Mucosa of rectum (tissue), 2 donors: ENCODE measurements at regions not wholly inside any gene's neighbourhood (a gene's known extent, or its start where the extent isn't known, plus 50 kb on each side); places are given as distances from the start of the nearest gene placed in this dataset.

Source experiments
- H3K27ac ChIP-seq, 2 donors: one replicate each; pipeline ENCODE4 v1.7.0; 2013; ENCODE audit warnings: inconsistent platforms in 2 of 2, low read depth in 2 of 2, low read length in 2 of 2
- H3K27me3 ChIP-seq, 2 donors: one replicate each; pipeline ENCODE4 v1.7.0; 2013; ENCODE audit warnings: low read length in 2 of 2; ENCODE audit not compliant: control insufficient read depth in 2 of 2, insufficient read depth in 2 of 2
- H3K36me3 ChIP-seq, 2 donors: one replicate each; pipeline ENCODE4 v1.7.0; 2013; ENCODE audit warnings: low read length in 2 of 2; ENCODE audit not compliant: control insufficient read depth in 2 of 2, insufficient read depth in 2 of 2
- H3K4me1 ChIP-seq, 2 donors: one replicate each; pipeline ENCODE4 v1.7.0; 2013; ENCODE audit warnings: low read length in 2 of 2, mild to moderate bottlenecking in 1 of 2; ENCODE audit not compliant: control insufficient read depth in 2 of 2, insufficient read depth in 2 of 2
- H3K4me3 ChIP-seq, 2 donors: one replicate each; pipeline ENCODE4 v1.7.0; 2013; ENCODE audit warnings: low read length in 2 of 2
- H3K9ac ChIP-seq, 2 donors: one replicate each; pipeline ENCODE4 v1.7.0; 2013; ENCODE audit warnings: low read length in 2 of 2, low read depth in 1 of 2, mild to moderate bottlenecking in 1 of 2
- H3K9me3 ChIP-seq, 2 donors: one replicate each; pipeline ENCODE4 v1.7.0; 2013; ENCODE audit warnings: low read length in 2 of 2; ENCODE audit not compliant: control insufficient read depth in 2 of 2
- donor health status: healthy.
- donor health status: Normal muscosa, but diverticular disease.

DNA sequence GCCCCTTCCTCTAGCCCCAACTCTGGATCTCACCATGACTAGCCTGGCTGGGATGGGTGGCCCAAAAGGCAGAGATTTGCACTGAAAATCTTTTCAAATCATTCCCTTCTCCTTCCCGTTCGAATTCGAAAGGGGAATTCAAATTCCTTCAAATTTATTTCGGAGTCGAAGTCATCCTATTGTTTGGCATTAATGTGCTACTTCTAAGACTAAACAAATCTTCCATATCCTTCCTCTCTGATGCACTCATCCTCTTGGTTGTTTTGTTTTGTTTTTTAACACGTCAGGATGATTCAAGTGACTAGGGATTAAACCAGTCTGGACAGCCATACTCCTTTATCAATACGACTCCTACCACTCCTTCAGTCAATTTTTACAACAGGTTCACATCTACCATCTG, 95.5 kb upstream of the SGIP1 start:
- Histone ChIP-seq H3K36me3 (no peaks in the 10 kb centered on the region), H3K27me3 (no peaks in the 10 kb centered on the region), H3K27ac (peak overlapping the region; percentile 13), H3K9me3 (no peaks in the 10 kb centered on the region), H3K4me1 (no peaks in the 10 kb centered on the region), H3K9ac (no peak overlapping the region), H3K4me3 (no peak overlapping the region)

GRCh38 chr1:66439031-66439740, 94.8 kb upstream of the SGIP1 start:
- Histone ChIP-seq H3K27me3 (no peaks in the 10 kb centered on the region), H3K4me3 (no peak overlapping the region), H3K36me3 (no peaks in the 10 kb centered on the region), H3K9ac (no peak overlapping the region), H3K9me3 (no peaks in the 10 kb centered on the region), H3K27ac (peak overlapping the region; percentile 13), H3K4me1 (no peaks in the 10 kb centered on the region)

DNA sequence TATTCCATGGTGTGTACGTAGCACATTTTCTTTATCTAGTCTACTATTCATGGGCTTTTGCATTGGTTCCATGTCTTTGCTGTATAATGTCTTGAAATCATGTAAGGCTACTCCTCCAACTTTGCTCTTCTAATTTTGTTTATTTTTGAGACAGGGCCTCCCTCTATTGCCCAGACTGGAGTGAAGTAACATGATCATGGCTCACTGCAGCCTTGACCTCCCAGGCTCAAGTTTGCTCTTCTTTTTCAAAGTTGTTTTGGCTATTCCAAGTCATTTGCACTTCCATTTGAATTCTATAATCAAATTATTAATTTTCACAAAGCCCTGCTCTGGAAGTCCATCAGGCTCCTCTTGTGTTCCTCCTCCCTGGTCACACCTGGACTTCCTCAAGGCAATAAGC, 90.2 kb upstream of the SGIP1 start:
- Histone ChIP-seq H3K9me3 (no peaks in the 10 kb centered on the region), H3K36me3 (no peaks in the 10 kb centered on the region), H3K27me3 (no peaks in the 10 kb centered on the region), H3K27ac (no peak overlapping the region), H3K4me3 (no peak overlapping the region), H3K9ac (no peak overlapping the region), H3K4me1 (no peaks in the 10 kb centered on the region)

DNA sequence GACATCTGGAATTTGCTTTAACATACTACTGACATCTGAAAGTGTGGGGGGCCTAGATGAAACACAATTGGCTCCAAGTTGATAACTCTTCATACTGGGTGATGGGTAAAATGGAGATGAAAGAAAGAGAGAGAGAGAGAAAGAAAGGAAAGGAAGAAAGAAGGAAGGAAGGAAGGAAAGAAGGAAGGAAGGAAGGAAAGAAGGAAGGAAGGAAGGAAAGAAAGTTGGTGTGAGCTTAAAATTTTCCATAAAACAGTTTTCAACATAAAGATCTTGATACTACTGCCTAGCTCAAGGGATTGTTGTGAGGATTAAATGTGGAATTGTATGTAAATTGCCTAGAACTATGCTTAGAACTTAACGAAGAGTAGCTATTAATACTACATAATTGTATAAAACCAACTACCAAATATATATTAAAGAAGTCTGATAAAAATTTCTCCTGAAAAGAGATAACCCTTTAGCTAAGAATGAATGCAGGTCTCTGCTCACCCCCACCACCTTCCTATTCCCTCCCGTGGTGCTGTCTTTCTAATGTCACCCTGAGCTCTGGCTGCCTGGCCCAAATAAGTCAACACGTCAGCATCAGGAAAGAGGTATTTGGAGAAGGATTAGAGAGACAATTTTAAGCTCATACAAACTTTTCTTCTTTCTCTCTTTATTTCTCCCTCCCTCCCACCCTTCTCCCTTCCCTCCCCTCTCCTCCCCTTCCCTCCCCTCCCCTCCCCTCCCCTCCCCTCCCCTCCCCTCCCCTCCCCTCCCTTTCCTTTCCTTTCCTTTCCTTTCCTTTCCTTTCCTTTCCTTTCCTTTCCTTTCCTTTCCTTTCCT, 89.3 kb upstream of the SGIP1 start:
- Histone ChIP-seq H3K27me3 (no peaks in the 10 kb centered on the region), H3K4me3 (no peak overlapping the region), H3K9me3 (no peaks in the 10 kb centered on the region), H3K9ac (no peak overlapping the region), H3K27ac (peak overlapping the region in 1 of 2 donors; percentile 53), H3K36me3 (no peaks in the 10 kb centered on the region), H3K4me1 (no peaks in the 10 kb centered on the region)

GRCh38 chr1:66445492-66446181, 88.3 kb upstream of the SGIP1 start:
- Histone ChIP-seq H3K9ac (no peak overlapping the region), H3K27me3 (no peaks in the 10 kb centered on the region), H3K27ac (peak overlapping the region; percentile 53 to 54), H3K9me3 (no peaks in the 10 kb centered on the region), H3K4me3 (no peak overlapping the region), H3K4me1 (no peaks in the 10 kb centered on the region), H3K36me3 (no peaks in the 10 kb centered on the region)

DNA sequence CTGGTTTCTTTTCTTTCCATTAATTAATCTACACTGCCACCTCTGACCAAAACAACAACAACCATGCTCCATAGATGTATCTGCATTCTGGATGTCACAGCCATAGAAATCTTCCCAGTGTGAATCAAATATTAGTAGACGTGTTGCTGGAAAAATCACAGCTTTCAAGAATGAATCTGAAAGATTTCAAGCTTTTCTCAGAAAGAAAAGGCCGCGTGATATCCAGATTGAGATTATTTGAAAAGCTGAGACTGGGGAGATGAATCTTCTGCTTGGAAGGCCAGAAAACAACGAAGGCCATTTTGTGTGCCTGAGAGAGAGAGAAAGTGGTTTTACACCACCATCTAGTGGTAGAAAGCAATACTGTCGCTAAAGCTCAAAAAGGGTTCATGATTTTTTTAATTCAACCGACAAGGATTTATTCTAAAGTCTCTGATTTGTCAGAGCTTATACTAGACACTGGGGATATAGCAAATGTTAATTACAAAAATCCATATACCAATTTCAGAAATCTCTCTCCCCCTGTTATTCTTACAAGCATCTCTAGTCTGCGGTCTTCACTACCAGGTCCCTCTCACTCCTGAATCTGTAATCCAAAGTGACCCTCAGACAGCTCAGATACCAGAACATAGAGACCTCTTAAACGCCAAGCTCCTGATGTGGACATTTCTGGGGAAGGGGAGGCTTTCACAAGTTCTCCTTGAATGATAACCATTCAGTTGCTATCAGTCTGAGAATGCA, 87.5 kb upstream of the SGIP1 start:
- Histone ChIP-seq H3K27ac (peak overlapping the region; percentile 53 to 54), H3K4me3 (no peak overlapping the region)

GRCh38 chr1:66450043-66450514, 83.9 kb upstream of the SGIP1 start:
- no peaks in the 10 kb centered on the region for H3K4me1 ChIP-seq
- no peak overlapping the region for H3K9ac ChIP-seq
- no peaks in the 10 kb centered on the region for H3K27me3 ChIP-seq
- no peaks in the 10 kb centered on the region for H3K9me3 ChIP-seq
- H3K4me3 ChIP-seq = no peak overlapping the region
- H3K27ac ChIP-seq = peak overlapping the region in 1 of 2 donors; percentile 18
- H3K36me3 ChIP-seq = no peaks in the 10 kb centered on the region

More for the DNA sequence above, 87.5 kb upstream of the SGIP1 start:
- Histone ChIP-seq H3K9ac (no peak overlapping the region), H3K36me3 (no peaks in the 10 kb centered on the region), H3K27me3 (no peaks in the 10 kb centered on the region), H3K9me3 (no peaks in the 10 kb centered on the region), H3K4me1 (no peaks in the 10 kb centered on the region)

GRCh38 chr1:66450847-66451246, 83.1 kb upstream of the SGIP1 start:
- Histone ChIP-seq H3K27me3 (no peaks in the 10 kb centered on the region), H3K9me3 (no peaks in the 10 kb centered on the region), H3K27ac (no peak overlapping the region), H3K4me1 (no peaks in the 10 kb centered on the region), H3K36me3 (no peaks in the 10 kb centered on the region), H3K4me3 (no peak overlapping the region), H3K9ac (no peak overlapping the region)

DNA sequence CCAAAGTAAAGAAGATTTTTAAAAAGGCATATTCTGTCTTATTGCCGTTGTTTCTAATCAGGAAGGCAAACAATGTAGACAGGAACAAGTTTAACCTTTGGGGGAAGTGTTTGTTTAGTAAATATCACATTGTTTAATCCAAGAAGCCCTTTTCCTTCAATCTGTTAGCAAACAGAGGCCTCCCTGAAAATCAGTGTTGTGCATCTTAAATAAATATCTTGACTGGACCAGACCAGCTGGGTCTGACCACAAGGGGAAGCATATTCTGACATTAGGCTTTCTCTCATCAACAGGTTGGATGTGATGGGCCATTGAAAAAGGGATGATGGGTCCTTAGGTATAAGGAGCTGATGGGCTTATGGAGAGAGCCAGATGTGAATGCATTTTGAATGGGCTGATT, 81.8 kb upstream of the SGIP1 start:
- Histone ChIP-seq H3K36me3 (no peaks in the 10 kb centered on the region), H3K9ac (no peak overlapping the region), H3K9me3 (no peaks in the 10 kb centered on the region), H3K27ac (no peak overlapping the region), H3K4me3 (no peak overlapping the region), H3K27me3 (no peaks in the 10 kb centered on the region), H3K4me1 (no peaks in the 10 kb centered on the region)
